ENCODE measurements at regions not wholly inside any gene's neighbourhood (a gene's known extent, or its start where the extent isn't known, plus 50 kb on each side); places are given as distances from the start of the nearest gene placed in this dataset.

- Histone ChIP-seq H3K4me3 (ENCODE audit: low read depth, low read length) (no peak overlapping the region), H3K27me3 (ENCODE audit: insufficient read depth, low read depth, severe bottlenecking) (no peaks in the 10 kb centered on the region), H3K27ac (no peak overlapping the region), H3K36me3 (no peaks in the 10 kb centered on the region), H3K9me3 (ENCODE audit: severe bottlenecking) (no peaks in the 10 kb centered on the region)
- no peak for TF ChIP-seq CTCF (IDR thresholded peaks at IDR 0.05; ENCODE audit: low read depth, low read length)
- no peak for DNase-seq
These were observed 174.5 kb downstream of the ZC3H11B start for GRCh38 chr1:219438386-219438785.

- Histone ChIP-seq H3K4me3 (ENCODE audit: low read depth, low read length) (no peak overlapping the region), H3K9me3 (ENCODE audit: severe bottlenecking) (no peaks in the 10 kb centered on the region), H3K27ac (no peak overlapping the region), H3K27me3 (ENCODE audit: insufficient read depth, low read depth, severe bottlenecking) (no peaks in the 10 kb centered on the region), H3K36me3 (no peaks in the 10 kb centered on the region)
- no peak for DNase-seq
- no peak for TF ChIP-seq CTCF (IDR thresholded peaks at IDR 0.05; ENCODE audit: low read depth, low read length)
These were observed 178.0 kb downstream of the ZC3H11B start for GRCh38 chr1:219434923-219435297.

GRCh38 chr1:219434285-219434922, 178.5 kb downstream of the ZC3H11B start:
- Histone ChIP-seq H3K27ac (no peak overlapping the region), H3K9me3 (ENCODE audit: severe bottlenecking) (no peaks in the 10 kb centered on the region), H3K4me3 (ENCODE audit: low read depth, low read length) (no peak overlapping the region), H3K36me3 (no peaks in the 10 kb centered on the region), H3K27me3 (ENCODE audit: insufficient read depth, low read depth, severe bottlenecking) (no peaks in the 10 kb centered on the region)
- TF ChIP-seq CTCF (IDR thresholded peaks at IDR 0.05; ENCODE audit: low read depth, low read length), result no peak
- DNase-seq, result no peak

- no peak for DNase-seq
- H3K9me3 ChIP-seq (ENCODE audit: severe bottlenecking), result no peaks in the 10 kb centered on the region
- H3K27ac ChIP-seq, result no peak overlapping the region
- H3K27me3 ChIP-seq (ENCODE audit: insufficient read depth, low read depth, severe bottlenecking), result no peaks in the 10 kb centered on the region
- TF ChIP-seq CTCF (IDR thresholded peaks at IDR 0.05; ENCODE audit: low read depth, low read length), result no peak
- H3K36me3 ChIP-seq, result no peaks in the 10 kb centered on the region
- H3K4me3 ChIP-seq (ENCODE audit: low read depth, low read length), result no peak overlapping the region
These were observed 179.3 kb downstream of the ZC3H11B start for GRCh38 chr1:219433496-219434131.

- TF ChIP-seq CTCF (IDR thresholded peaks at IDR 0.05; ENCODE audit: low read depth, low read length), result no peak
- Histone ChIP-seq H3K9me3 (ENCODE audit: severe bottlenecking) (no peaks in the 10 kb centered on the region), H3K27ac (no peak overlapping the region), H3K27me3 (ENCODE audit: insufficient read depth, low read depth, severe bottlenecking) (no peaks in the 10 kb centered on the region), H3K4me3 (ENCODE audit: low read depth, low read length) (no peak overlapping the region), H3K36me3 (no peaks in the 10 kb centered on the region)
- DNase-seq, result no peak
These were observed 179.9 kb downstream of the ZC3H11B start for GRCh38 chr1:219433001-219433400.

- no peak for TF ChIP-seq CTCF (IDR thresholded peaks at IDR 0.05; ENCODE audit: low read depth, low read length)
These were observed 180.7 kb downstream of the ZC3H11B start for GRCh38 chr1:219432191-219432606.

More at GRCh38 chr1:219432191-219432606, 180.7 kb downstream of the ZC3H11B start:
- Histone ChIP-seq H3K4me3 (ENCODE audit: low read depth, low read length) (no peak overlapping the region), H3K9me3 (ENCODE audit: severe bottlenecking) (no peaks in the 10 kb centered on the region), H3K27me3 (ENCODE audit: insufficient read depth, low read depth, severe bottlenecking) (no peaks in the 10 kb centered on the region), H3K27ac (no peak overlapping the region), H3K36me3 (no peaks in the 10 kb centered on the region)
- DNase-seq, result no peak

Data from WERI-Rb-1 (cell line).